Progenitor cell of endocrine pancreas (in vitro differentiated cells): ENCODE measurements at regions not wholly inside any gene's neighbourhood (a gene's known extent, or its start where the extent isn't known, plus 50 kb on each side); places are given as distances from the start of the nearest gene placed in this dataset.
"Not testable (repeated sequence)": the region's sequence is repeated elsewhere in the genome, so short reads cannot be mapped to it uniquely, and the experiment has no call there.

Experiments used
- DNase-seq: peaks from one replicate; pipeline ENCODE4 v3.0.0; 2021; ENCODE audit warnings: low spot score; ENCODE audit not compliant: unreplicated experiment
- H3K27ac Mint-ChIP-seq: 2 replicates; pipeline ENCODE4 v1.8.0; 2021; ENCODE audit warnings: mild to moderate bottlenecking, moderate library complexity, mixed read lengths
- H3K27me3 Mint-ChIP-seq: 2 replicates; pipeline ENCODE4 v1.8.0; 2021; ENCODE audit warnings: mixed read lengths
- H3K36me3 Mint-ChIP-seq: 2 replicates; pipeline ENCODE4 v1.8.0; 2022; ENCODE audit warnings: mixed read lengths; ENCODE audit not compliant: insufficient read depth
- H3K4me1 Mint-ChIP-seq: 2 replicates; pipeline ENCODE4 v1.8.0; 2021; ENCODE audit warnings: low read depth, mixed read lengths
- H3K4me3 Mint-ChIP-seq: 2 replicates; pipeline ENCODE4 v1.8.0; 2021; ENCODE audit warnings: low read depth, mild to moderate bottlenecking, moderate library complexity, mixed read lengths
- H3K9me3 Mint-ChIP-seq: 2 replicates; pipeline ENCODE4 v1.8.0; 2021; ENCODE audit warnings: low read depth, mixed read lengths
- TF ChIP-seq, protein P1 (sequence below): fragments of 200-600 bp; sonication (generic); IDR thresholded peaks from one replicate; pipeline ENCODE4 v1.5.0; 2021; ENCODE audit warnings: antibody characterized with exemption, mild to moderate bottlenecking; ENCODE audit not compliant: unreplicated experiment

DNA sequence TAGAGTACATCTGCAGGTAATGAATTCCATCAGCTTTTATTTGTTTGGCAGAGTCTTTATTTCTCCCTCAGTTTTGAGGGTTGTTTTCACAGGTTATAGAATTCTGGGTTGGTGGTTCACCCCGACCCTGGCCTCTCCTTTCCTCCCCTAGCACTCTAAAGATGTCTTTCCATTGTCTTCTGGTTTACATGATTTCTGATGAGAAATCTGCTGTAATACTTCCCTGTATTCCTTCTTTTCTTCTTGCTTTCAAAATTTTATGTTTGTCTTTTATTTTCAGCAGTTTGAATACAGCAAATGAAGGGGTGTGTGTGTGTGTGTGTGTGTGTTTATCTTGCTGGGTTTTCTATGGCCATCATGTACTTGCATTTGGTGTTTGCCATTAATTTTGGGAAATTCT, 312.0 kb upstream of the RPS23 start:
- H3K4me3 Mint-ChIP-seq: no peak overlapping the region
- no peak overlapping the region for H3K27ac Mint-ChIP-seq
- peaks cover 25% of the 10 kb centered on the region for H3K9me3 Mint-ChIP-seq
- peaks cover 10% of the 10 kb centered on the region for H3K36me3 Mint-ChIP-seq
- TF ChIP-seq, protein P1, sequence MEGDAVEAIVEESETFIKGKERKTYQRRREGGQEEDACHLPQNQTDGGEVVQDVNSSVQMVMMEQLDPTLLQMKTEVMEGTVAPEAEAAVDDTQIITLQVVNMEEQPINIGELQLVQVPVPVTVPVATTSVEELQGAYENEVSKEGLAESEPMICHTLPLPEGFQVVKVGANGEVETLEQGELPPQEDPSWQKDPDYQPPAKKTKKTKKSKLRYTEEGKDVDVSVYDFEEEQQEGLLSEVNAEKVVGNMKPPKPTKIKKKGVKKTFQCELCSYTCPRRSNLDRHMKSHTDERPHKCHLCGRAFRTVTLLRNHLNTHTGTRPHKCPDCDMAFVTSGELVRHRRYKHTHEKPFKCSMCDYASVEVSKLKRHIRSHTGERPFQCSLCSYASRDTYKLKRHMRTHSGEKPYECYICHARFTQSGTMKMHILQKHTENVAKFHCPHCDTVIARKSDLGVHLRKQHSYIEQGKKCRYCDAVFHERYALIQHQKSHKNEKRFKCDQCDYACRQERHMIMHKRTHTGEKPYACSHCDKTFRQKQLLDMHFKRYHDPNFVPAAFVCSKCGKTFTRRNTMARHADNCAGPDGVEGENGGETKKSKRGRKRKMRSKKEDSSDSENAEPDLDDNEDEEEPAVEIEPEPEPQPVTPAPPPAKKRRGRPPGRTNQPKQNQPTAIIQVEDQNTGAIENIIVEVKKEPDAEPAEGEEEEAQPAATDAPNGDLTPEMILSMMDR: no peak
- DNase-seq: no peak
- no peaks in the 10 kb centered on the region for H3K27me3 Mint-ChIP-seq
- peaks cover 36% of the 10 kb centered on the region for H3K4me1 Mint-ChIP-seq

DNA sequence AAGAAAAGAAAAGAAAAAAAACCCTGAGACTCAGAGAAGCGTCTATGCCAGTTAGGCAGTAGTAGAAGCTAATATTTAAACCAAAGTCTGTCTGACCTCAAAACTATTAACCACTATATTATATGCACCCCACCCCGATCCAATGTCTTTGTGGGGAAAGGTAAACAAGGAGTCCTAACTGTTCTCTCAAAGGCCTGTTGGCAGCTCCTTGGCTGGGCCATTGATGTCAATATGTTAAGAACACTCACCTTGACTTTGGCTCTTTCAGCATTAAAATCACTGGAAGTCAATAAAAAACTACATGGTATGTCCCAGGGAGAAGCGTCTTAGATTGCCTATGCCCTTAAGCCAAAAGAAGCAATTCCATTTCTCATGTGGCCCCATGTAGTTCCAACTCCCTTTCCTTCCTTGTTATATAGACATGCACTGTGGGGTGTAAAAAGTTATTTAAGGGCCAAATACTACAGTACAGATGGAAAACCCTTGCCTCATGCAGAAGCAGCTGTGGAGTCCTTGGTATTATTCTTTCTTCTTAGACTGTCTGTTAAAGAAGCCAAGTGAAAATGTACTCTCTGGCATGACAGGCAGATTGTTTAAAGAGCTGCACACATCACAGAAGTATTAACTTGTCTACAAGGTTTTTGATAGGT, 308.6 kb upstream of the RPS23 start:
- Mint-ChIP-seq H3K4me1 (peaks cover 16% of the 10 kb centered on the region), H3K9me3 (peaks cover 48% of the 10 kb centered on the region), H3K36me3 (peaks cover 24% of the 10 kb centered on the region), H3K4me3 (no peak overlapping the region), H3K27me3 (no peaks in the 10 kb centered on the region), H3K27ac (peak overlapping the region; percentile 89)
- TF ChIP-seq, protein P1: no peak
- no peak for DNase-seq

DNA sequence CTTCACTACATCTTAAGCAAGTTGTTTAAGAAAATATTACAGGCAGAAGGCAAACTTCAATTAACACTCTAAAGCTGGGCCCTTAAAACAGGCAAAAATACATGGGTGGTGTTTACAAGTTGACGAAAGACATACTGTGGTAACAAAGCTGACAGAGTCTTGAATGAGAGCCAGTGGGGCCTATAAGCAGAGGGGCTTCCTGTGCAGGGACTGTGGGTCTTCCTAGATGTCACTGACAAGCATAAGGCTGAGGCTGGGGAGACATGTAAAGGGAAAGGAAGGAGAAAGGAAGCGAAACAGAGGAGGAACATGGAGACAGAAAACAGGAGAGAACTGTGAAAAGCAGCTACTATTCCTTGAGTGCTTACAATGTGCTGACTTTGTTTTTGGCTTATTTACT, 308.0 kb upstream of the RPS23 start:
- Mint-ChIP-seq H3K27ac (peak overlapping the region; percentile 89), H3K9me3 (peaks cover 48% of the 10 kb centered on the region)

DNA sequence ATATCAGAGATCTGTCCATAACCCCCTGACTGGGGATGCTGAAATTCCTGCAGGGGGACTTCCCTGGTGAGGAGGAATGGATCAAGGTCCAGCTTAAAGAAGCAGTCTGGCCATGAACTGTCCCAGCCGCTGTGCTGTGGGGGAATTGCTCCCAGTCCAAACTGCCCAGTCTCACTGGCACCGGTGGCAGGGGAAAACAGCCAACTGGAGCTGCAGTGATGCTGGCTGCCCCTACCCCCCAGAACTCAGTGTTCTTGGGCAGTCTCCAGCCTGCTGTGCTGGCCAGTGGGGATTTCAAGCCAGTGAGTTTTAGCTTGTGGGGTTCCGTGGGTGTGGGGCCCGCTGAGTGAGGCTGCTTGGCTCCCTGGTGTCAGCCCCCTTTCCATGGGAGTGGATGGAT, 306.5 kb upstream of the RPS23 start:
- TF ChIP-seq, protein P1: no peak
- Mint-ChIP-seq H3K36me3 (peaks cover 18% of the 10 kb centered on the region), H3K4me3 (no peak overlapping the region), H3K4me1 (peaks cover 16% of the 10 kb centered on the region), H3K9me3 (peaks cover 47% of the 10 kb centered on the region), H3K27ac (no peak overlapping the region), H3K27me3 (no peaks in the 10 kb centered on the region)
- no peak for DNase-seq

More for the DNA sequence above, 308.0 kb upstream of the RPS23 start:
- TF ChIP-seq, protein P1: no peak
- peaks cover 16% of the 10 kb centered on the region for H3K4me1 Mint-ChIP-seq
- DNase-seq: no peak
- no peak overlapping the region for H3K4me3 Mint-ChIP-seq
- H3K27me3 Mint-ChIP-seq: no peaks in the 10 kb centered on the region
- peaks cover 22% of the 10 kb centered on the region for H3K36me3 Mint-ChIP-seq

DNA sequence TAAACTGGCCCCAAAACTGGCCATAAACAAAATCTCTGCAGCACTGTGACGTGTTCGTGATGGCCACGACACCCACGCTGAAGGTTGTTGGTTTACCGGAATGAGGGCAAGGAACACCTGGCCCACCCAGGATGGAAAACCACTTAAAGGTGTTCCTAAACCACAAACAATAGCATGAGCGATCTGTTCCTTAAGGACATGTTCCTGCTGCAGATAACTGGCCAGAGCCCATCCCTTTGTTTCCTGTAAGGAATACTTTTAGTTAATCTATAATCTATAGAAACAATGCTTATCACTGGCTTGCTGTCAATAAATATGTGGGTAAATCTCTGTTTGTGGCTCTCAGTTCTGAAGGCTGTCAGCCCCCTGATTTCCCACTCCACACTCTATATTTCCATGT, 305.2 kb upstream of the RPS23 start:
- not testable (repeated sequence) for H3K27ac Mint-ChIP-seq

DNA sequence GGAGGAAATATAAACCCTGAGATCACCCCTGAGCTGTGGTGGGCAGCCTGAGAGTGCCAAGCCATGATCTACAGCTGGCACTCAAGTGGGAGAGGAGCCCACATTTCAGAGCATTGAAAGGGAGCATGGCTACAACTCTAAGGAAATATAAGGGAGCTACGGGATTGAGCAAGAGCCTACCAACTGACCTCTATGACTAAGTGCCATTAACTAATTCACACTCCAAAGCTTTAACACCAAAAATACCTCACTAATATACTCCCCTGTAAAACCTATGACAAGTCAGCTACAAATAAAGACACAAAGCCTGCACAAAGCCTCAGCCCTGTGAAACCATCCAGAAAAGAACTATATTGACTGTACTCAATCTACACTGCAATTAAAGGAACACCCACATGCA, 286.8 kb upstream of the RPS23 start:
- Mint-ChIP-seq H3K4me3 (no peak overlapping the region), H3K27ac (no peak overlapping the region), H3K27me3 (no peaks in the 10 kb centered on the region), H3K4me1 (peaks cover 9% of the 10 kb centered on the region), H3K36me3 (peaks cover 1% of the 10 kb centered on the region), H3K9me3 (peaks cover 22% of the 10 kb centered on the region)
- no peak for DNase-seq
- TF ChIP-seq, protein P1: no peak

More for the DNA sequence above, 305.2 kb upstream of the RPS23 start:
- Mint-ChIP-seq H3K4me1 (peaks cover 16% of the 10 kb centered on the region), H3K36me3 (peaks cover 16% of the 10 kb centered on the region), H3K9me3 (peaks cover 41% of the 10 kb centered on the region)
- H3K4me3 Mint-ChIP-seq, H3K27me3 Mint-ChIP-seq, DNase-seq: not testable (repeated sequence)
